ENCODE measurements at regions not wholly inside any gene's neighbourhood (a gene's known extent, or its start where the extent isn't known, plus 50 kb on each side); places are given as distances from the start of the nearest gene placed in this dataset.

DNA sequence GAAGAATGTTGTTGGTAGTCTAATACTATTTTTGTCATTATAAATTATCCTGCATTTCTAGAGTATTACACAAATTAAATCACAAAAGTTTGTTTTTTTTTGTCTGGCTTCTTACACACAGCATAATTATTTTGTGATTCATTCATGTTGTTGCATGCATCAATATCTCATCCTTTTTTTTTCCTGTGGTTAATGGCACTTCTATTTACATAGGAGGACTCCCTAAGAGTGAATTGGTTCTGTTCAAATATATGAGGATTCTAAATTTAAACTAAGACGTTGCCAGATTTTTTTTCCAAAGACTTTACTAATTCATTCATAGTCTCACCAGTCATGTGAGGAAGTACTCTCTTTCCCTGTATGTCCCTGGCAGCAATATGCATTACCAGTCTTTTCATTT, 303.3 kb downstream of the GPR37 start:
- in situ Hi-C loops (cut with MboI; ENCODE audit: low sequenced_read_pairs in 4 of 4) (no loop called here), intact Hi-C loops (cut with DNase I; ENCODE audit: low total_unique reads) (no loop called here)
- Histone ChIP-seq H3K4me3 (no peak overlapping the region), H3K36me3 (no peaks in the 10 kb centered on the region), H3K27me3 (no peaks in the 10 kb centered on the region), H3K4me1 (no peaks in the 10 kb centered on the region), H3K27ac (no peak overlapping the region), H3K9me3 (no peaks in the 10 kb centered on the region)
- ATAC-seq (no peak), DNase-seq (no peak)
- TF ChIP-seq, protein P1, sequence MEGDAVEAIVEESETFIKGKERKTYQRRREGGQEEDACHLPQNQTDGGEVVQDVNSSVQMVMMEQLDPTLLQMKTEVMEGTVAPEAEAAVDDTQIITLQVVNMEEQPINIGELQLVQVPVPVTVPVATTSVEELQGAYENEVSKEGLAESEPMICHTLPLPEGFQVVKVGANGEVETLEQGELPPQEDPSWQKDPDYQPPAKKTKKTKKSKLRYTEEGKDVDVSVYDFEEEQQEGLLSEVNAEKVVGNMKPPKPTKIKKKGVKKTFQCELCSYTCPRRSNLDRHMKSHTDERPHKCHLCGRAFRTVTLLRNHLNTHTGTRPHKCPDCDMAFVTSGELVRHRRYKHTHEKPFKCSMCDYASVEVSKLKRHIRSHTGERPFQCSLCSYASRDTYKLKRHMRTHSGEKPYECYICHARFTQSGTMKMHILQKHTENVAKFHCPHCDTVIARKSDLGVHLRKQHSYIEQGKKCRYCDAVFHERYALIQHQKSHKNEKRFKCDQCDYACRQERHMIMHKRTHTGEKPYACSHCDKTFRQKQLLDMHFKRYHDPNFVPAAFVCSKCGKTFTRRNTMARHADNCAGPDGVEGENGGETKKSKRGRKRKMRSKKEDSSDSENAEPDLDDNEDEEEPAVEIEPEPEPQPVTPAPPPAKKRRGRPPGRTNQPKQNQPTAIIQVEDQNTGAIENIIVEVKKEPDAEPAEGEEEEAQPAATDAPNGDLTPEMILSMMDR (IDR thresholded peaks at IDR 0.05 in 4 of 5, conservative IDR thresholded peaks at IDR 0.05 in 1 of 5), result no peak
- TF ChIP-seq POLR2A (IDR thresholded peaks at IDR 0.05), result no peak

DNA sequence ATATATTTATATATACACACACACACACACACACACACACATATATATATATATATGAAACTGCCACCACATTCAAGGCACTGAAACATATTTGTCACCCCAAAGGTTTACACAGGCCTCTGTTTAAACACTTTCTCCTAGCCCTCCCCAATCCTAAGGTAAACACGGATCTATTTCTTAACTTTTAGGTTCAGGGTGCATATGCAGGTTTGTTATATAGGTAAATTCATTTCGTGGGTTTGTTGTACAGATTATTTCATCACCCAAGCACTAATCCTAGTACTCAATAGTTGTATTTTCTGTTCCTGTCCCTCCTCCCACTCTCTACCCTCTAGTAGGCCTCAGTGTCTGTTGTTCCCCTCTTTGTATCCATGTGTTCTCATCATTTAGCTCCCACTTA, 305.0 kb downstream of the GPR37 start:
- no peaks in the 10 kb centered on the region for H3K9me3 ChIP-seq

GRCh38 chr7:124460056-124460450, 305.5 kb downstream of the GPR37 start:
- Histone ChIP-seq H3K27ac (no peak overlapping the region), H3K9me3 (no peaks in the 10 kb centered on the region), H3K27me3 (no peaks in the 10 kb centered on the region), H3K4me1 (no peaks in the 10 kb centered on the region), H3K36me3 (no peaks in the 10 kb centered on the region), H3K4me3 (no peak overlapping the region)
- intact Hi-C loops (cut with DNase I; ENCODE audit: low total_unique reads), result no loop called here
- in situ Hi-C loops (cut with MboI; ENCODE audit: low sequenced_read_pairs in 4 of 4), result no loop called here
- DNase-seq (no peak), ATAC-seq (no peak)
- TF ChIP-seq, protein P1 (IDR thresholded peaks at IDR 0.05 in 4 of 5, conservative IDR thresholded peaks at IDR 0.05 in 1 of 5), result no peak
- no peak for TF ChIP-seq POLR2A (IDR thresholded peaks at IDR 0.05)

More for the DNA sequence above, 305.0 kb downstream of the GPR37 start:
- Histone ChIP-seq H3K27ac (no peak overlapping the region), H3K4me3 (no peak overlapping the region), H3K36me3 (no peaks in the 10 kb centered on the region), H3K27me3 (no peaks in the 10 kb centered on the region), H3K4me1 (no peaks in the 10 kb centered on the region)
- DNase-seq, result no peak
- no peak for TF ChIP-seq POLR2A (IDR thresholded peaks at IDR 0.05)
- TF ChIP-seq, protein P1 (IDR thresholded peaks at IDR 0.05 in 4 of 5, conservative IDR thresholded peaks at IDR 0.05 in 1 of 5), result no peak
- no peak for ATAC-seq
- intact Hi-C loops (cut with DNase I; ENCODE audit: low total_unique reads) (no loop called here), in situ Hi-C loops (cut with MboI; ENCODE audit: low sequenced_read_pairs in 4 of 4) (no loop called here)

DNA sequence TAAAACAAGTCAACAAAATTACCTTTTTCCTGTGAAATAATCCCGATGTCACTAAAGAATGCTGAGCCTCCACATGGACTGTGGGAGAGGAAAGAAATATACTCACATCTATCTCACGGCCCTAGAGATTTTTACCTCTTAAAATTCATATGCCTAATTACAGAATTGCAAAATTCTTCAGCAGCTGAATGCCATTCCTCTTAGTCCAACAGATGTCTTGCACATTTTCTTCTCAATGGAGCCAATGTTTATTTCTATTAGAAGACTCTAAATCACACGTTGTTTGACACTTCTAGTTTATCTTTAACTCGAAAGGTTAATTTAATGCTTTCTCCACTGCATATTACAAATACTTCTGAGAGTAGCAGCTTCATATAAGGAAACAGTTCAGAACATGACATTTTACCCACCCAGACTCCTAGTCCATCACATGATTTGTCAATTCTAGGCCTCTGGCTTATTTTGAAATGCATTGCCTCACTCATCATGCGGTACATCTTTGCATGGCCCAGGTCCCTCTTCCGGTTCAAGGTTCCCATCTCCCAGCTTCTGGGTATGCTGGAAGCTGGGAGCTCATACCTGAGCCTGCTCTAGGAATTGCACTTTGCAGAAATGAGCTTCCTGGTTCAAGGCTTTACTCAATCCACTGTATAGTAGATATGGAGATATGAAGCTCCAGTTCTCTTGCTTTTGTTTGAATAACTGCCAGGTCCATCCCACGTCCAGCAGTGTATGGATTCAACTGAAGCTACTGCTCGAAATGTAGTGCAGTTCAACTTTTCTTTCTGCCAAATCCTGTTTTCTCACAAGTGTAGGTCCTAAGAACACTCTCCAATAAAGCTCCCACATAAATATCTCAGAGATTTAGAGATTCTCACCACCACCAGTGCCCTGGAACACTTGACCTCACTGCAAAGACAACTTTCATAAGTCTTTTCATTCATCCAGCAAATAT, 306.2 kb downstream of the GPR37 start:
- no peaks in the 10 kb centered on the region for H3K27me3 ChIP-seq
- H3K4me3 ChIP-seq, result no peak overlapping the region
- TF ChIP-seq POLR2A (IDR thresholded peaks at IDR 0.05), result no peak
- TF ChIP-seq, protein P1 (IDR thresholded peaks at IDR 0.05 in 4 of 5, conservative IDR thresholded peaks at IDR 0.05 in 1 of 5), result no peak
- ATAC-seq, result no peak
- intact Hi-C loops (cut with DNase I; ENCODE audit: low total_unique reads), result no loop called here
- H3K36me3 ChIP-seq, result no peaks in the 10 kb centered on the region
- H3K9me3 ChIP-seq, result no peaks in the 10 kb centered on the region
- no peak for DNase-seq
- H3K4me1 ChIP-seq, result no peaks in the 10 kb centered on the region
- in situ Hi-C loops (cut with MboI; ENCODE audit: low sequenced_read_pairs in 4 of 4), result no loop called here
- H3K27ac ChIP-seq, result no peak overlapping the region
